ENCODE measurements at regions not wholly inside any gene's neighbourhood (a gene's known extent, or its start where the extent isn't known, plus 50 kb on each side); places are given as distances from the start of the nearest gene placed in this dataset.

DNA sequence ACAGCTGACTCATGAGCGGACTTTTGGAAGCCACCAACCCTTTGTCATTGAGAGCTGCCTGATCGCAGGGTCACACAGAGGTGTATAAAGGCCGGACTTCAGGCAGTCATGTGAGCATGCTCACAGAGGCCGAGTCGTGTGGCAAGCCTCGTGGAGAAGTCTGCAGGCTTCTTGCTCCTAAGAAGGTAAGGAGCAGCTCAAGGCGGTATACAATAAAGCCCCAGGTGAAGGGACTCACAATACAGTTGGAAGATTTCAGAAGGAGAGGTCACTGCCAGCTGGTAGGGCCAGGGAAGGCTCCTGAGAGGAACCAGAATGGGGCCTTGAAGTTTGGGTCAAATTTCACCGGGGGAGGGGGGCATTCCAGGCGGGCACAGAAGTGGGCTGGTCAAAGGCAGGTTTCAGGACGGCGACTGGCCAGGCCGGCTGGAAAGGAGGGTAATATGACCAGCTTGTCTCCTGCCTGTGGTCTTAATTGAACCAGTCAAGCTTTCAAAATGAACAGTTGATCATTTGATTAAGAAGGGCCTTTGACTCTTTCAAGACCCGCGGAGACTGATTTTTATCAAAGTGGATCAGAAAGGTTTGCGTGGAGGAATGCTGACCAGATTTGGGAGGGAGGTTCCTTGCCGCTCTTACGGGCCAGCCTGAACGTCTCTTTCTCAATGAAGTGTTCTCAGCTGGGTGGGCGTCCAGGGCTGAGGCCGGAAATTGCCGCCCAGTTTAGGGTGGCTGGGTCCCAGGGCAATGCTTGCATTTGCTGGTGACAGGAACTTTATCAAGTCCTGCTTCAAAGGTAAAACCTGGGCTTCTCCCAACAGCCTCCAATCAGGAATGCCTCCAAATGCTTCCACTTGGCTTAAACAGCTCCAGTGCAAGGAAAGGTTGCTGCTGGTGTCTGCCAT is 178.6 kb downstream of the EMX2 start:
- BruUV-seq (replicated peaks) = no TSS peak
- TF ChIP-seq, protein P1, sequence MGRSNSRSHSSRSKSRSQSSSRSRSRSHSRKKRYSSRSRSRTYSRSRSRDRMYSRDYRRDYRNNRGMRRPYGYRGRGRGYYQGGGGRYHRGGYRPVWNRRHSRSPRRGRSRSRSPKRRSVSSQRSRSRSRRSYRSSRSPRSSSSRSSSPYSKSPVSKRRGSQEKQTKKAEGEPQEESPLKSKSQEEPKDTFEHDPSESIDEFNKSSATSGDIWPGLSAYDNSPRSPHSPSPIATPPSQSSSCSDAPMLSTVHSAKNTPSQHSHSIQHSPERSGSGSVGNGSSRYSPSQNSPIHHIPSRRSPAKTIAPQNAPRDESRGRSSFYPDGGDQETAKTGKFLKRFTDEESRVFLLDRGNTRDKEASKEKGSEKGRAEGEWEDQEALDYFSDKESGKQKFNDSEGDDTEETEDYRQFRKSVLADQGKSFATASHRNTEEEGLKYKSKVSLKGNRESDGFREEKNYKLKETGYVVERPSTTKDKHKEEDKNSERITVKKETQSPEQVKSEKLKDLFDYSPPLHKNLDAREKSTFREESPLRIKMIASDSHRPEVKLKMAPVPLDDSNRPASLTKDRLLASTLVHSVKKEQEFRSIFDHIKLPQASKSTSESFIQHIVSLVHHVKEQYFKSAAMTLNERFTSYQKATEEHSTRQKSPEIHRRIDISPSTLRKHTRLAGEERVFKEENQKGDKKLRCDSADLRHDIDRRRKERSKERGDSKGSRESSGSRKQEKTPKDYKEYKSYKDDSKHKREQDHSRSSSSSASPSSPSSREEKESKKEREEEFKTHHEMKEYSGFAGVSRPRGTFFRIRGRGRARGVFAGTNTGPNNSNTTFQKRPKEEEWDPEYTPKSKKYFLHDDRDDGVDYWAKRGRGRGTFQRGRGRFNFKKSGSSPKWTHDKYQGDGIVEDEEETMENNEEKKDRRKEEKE (IDR thresholded peaks at IDR 0.05) = no peak
- TF ChIP-seq, protein P2, sequence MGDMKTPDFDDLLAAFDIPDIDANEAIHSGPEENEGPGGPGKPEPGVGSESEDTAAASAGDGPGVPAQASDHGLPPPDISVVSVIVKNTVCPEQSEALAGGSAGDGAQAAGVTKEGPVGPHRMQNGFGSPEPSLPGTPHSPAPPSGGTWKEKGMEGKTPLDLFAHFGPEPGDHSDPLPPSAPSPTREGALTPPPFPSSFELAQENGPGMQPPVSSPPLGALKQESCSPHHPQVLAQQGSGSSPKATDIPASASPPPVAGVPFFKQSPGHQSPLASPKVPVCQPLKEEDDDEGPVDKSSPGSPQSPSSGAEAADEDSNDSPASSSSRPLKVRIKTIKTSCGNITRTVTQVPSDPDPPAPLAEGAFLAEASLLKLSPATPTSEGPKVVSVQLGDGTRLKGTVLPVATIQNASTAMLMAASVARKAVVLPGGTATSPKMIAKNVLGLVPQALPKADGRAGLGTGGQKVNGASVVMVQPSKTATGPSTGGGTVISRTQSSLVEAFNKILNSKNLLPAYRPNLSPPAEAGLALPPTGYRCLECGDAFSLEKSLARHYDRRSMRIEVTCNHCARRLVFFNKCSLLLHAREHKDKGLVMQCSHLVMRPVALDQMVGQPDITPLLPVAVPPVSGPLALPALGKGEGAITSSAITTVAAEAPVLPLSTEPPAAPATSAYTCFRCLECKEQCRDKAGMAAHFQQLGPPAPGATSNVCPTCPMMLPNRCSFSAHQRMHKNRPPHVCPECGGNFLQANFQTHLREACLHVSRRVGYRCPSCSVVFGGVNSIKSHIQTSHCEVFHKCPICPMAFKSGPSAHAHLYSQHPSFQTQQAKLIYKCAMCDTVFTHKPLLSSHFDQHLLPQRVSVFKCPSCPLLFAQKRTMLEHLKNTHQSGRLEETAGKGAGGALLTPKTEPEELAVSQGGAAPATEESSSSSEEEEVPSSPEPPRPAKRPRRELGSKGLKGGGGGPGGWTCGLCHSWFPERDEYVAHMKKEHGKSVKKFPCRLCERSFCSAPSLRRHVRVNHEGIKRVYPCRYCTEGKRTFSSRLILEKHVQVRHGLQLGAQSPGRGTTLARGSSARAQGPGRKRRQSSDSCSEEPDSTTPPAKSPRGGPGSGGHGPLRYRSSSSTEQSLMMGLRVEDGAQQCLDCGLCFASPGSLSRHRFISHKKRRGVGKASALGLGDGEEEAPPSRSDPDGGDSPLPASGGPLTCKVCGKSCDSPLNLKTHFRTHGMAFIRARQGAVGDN (IDR thresholded peaks at IDR 0.05) = no peak
- TF ChIP-seq, protein P3, sequence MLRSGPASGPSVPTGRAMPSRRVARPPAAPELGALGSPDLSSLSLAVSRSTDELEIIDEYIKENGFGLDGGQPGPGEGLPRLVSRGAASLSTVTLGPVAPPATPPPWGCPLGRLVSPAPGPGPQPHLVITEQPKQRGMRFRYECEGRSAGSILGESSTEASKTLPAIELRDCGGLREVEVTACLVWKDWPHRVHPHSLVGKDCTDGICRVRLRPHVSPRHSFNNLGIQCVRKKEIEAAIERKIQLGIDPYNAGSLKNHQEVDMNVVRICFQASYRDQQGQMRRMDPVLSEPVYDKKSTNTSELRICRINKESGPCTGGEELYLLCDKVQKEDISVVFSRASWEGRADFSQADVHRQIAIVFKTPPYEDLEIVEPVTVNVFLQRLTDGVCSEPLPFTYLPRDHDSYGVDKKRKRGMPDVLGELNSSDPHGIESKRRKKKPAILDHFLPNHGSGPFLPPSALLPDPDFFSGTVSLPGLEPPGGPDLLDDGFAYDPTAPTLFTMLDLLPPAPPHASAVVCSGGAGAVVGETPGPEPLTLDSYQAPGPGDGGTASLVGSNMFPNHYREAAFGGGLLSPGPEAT (IDR thresholded peaks at IDR 0.05; ENCODE audit: low read depth) = no peak
- TF ChIP-seq JUND (IDR thresholded peaks at IDR 0.05; ENCODE audit: low read depth, low read length) (no peak), IKZF2 (IDR thresholded peaks at IDR 0.05) (no peak), ESRRA (IDR thresholded peaks at IDR 0.05; ENCODE audit: low read length) (no peak), TAF1 (IDR thresholded peaks at IDR 0.05; ENCODE audit: borderline replicate concordance, low read depth, low read length) (no peak), MXI1 (IDR thresholded peaks at IDR 0.05; ENCODE audit: low read depth, low read length) (no peak), RAD21 (IDR thresholded peaks at IDR 0.05; ENCODE audit: insufficient read depth, low read depth, low read length) (no peak)
- TF ChIP-seq, protein P4, sequence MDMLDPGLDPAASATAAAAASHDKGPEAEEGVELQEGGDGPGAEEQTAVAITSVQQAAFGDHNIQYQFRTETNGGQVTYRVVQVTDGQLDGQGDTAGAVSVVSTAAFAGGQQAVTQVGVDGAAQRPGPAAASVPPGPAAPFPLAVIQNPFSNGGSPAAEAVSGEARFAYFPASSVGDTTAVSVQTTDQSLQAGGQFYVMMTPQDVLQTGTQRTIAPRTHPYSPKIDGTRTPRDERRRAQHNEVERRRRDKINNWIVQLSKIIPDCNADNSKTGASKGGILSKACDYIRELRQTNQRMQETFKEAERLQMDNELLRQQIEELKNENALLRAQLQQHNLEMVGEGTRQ (IDR thresholded peaks at IDR 0.05; ENCODE audit: borderline replicate concordance, low read depth, low read length) = no peak
- TF ChIP-seq, protein P5, sequence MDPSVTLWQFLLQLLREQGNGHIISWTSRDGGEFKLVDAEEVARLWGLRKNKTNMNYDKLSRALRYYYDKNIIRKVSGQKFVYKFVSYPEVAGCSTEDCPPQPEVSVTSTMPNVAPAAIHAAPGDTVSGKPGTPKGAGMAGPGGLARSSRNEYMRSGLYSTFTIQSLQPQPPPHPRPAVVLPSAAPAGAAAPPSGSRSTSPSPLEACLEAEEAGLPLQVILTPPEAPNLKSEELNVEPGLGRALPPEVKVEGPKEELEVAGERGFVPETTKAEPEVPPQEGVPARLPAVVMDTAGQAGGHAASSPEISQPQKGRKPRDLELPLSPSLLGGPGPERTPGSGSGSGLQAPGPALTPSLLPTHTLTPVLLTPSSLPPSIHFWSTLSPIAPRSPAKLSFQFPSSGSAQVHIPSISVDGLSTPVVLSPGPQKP (IDR thresholded peaks at IDR 0.05; ENCODE audit: low read depth, low read length) = no peak

More for the DNA sequence above, 178.6 kb downstream of the EMX2 start:
- Histone ChIP-seq H3K4me2 (ENCODE audit: control insufficient read depth, insufficient read depth) (no peak overlapping the region), H3K36me3 (ENCODE audit: control insufficient read depth in 2 of 2, insufficient read depth in 2 of 2, low read length in 1 of 2) (no peaks in the 10 kb centered on the region), H3K79me2 (ENCODE audit: control insufficient read depth, insufficient read depth, low read length) (no peaks in the 10 kb centered on the region), H3K9ac (ENCODE audit: control insufficient read depth, insufficient read depth, low read length) (no peak overlapping the region), H3K9me3 (replicated peaks; ENCODE audit: control insufficient read depth, insufficient read depth, low read length) (no peaks in the 10 kb centered on the region; the same call in 2 of the 3 replicates), H3K27ac (ENCODE audit: control insufficient read depth, insufficient read depth) (no peak overlapping the region), H2AFZ (ENCODE audit: control insufficient read depth, low read depth, low read length) (no peak overlapping the region), H3K27me3 (replicated peaks in 1 of 2; ENCODE audit: control insufficient read depth in 2 of 2, insufficient read depth in 2 of 2, low read length in 1 of 2) (peaks cover 2 to 4% of the 10 kb centered on the region in 2 experiments; a peak in 2 of 4 replicates), H4K20me1 (ENCODE audit: control insufficient read depth, insufficient read depth) (no peaks in the 10 kb centered on the region), H3K4me1 (ENCODE audit: control insufficient read depth, insufficient read depth, low read length) (no peaks in the 10 kb centered on the region), H3K4me3 (no peak overlapping the region)
- DNase-seq (ENCODE audit: low read depth, low spot score) (no peak), ATAC-seq (no peak), FAIRE-seq (no peak)
- ChIA-PET CTCF (interaction anchor here (0.7 to 2.2 kb wide), 2 partner anchors 12 to 324 kb away, joined by 4 to 6 read pairs; no protein-coding TSS in a partner anchor), SMC1A (ENCODE audit: uncharacterized antibody, unreplicated experiment) (interaction anchor here (0.5 to 1.3 kb wide), 4 partner anchors 13 to 1250 kb away, joined by 3 to 5 read pairs (median 4); no protein-coding TSS in a partner anchor), RAD21 (ENCODE audit: unreplicated experiment) (interaction anchor here (0.6 to 0.9 kb wide), 2 partner anchors 42 to 184 kb away, joined by 3 to 4 read pairs; no protein-coding TSS in a partner anchor), POLR2A (interaction anchor here (0.6 kb wide), 1 partner anchor 340 kb away, joined by 9 read pairs; no protein-coding TSS in a partner anchor)
- 25% methylated on average over 21 of the region's 21 CpGs for WGBS (ENCODE audit: insufficient coverage, insufficient replicate concordance, low lambda C conversion rate, missing lambda C conversion rate)
- in situ Hi-C loops (cut with MboI) (no loop called here), intact Hi-C loops (cut with micrococcal nuclease; ENCODE audit: unreplicated experiment) (no loop called here)

Data from GM12878 (cell line).